SK-N-SH (cell line): ENCODE measurements at regions not wholly inside any gene's neighbourhood (a gene's known extent, or its start where the extent isn't known, plus 50 kb on each side); places are given as distances from the start of the nearest gene placed in this dataset.

Experiments used
- CTCF ChIA-PET: fragments of 300-600, 350-600 bp; formaldehyde crosslinking; extraction: SDS; loops from one replicate; lab custom pipeline; 2021; lab: Yijun Ruan, JAX
- POLR2A ChIA-PET: fragments of 350-600 bp; sonication (Branson Sonifier 250); formaldehyde crosslinking; extraction: SDS; loops from one replicate; lab custom pipeline; 2020; ENCODE audit warnings: antibody characterized with exemption, inconsistent platforms; lab: Yijun Ruan, JAX
- DNase-seq: peaks from one replicate; pipeline ENCODE4 v3.0.0; 2012
- H2AFZ ChIP-seq: fragments of 200-600 bp; sonication (generic); 2 replicates; pipeline ENCODE4 v1.8.1; 2016; ENCODE audit warnings: antibody characterized with exemption, mild to moderate bottlenecking, low read depth
- H3F3A ChIP-seq: fragments of 200-600 bp; sonication (generic); replicated peaks from 2 replicates; pipeline ENCODE3; 2016; ENCODE audit warnings: antibody characterized with exemption, mild to moderate bottlenecking; ENCODE audit not compliant: insufficient read depth
- H3K27ac ChIP-seq, 2 experiments: fragments of 200-500 bp in 1 of 2; fragments of 200-600 bp in 1 of 2; sonication (Bioruptor generic) in 1 of 2; sonication (generic), shearing (Covaris generic) in 1 of 2; 2 replicates each; pipeline versions ENCODE4 v1.5.1 to v1.6.1; 2014 to 2016; ENCODE audit warnings: low read depth in 2 of 2, inconsistent platforms in 1 of 2, low read length in 1 of 2, mild to moderate bottlenecking in 1 of 2, mixed read lengths in 1 of 2
- H3K27me3 ChIP-seq: fragments of 200-600 bp; sonication (generic), shearing (Covaris generic); 2 replicates; pipeline ENCODE4 v1.6.1; 2016; ENCODE audit warnings: mixed run types; ENCODE audit not compliant: insufficient read depth
- H3K36me3 ChIP-seq, 2 experiments: fragments of 200-500 bp in 1 of 2; fragments of 200-600 bp in 1 of 2; sonication (Bioruptor generic) in 1 of 2; sonication (generic) in 1 of 2; replicated peaks in 1 of 2; 2 replicates each; pipeline versions ENCODE3 to v1.5.1; 2014 to 2016; ENCODE audit warnings: low read length in 1 of 2, mild to moderate bottlenecking in 1 of 2; ENCODE audit not compliant: insufficient read depth in 2 of 2, control insufficient read depth in 1 of 2
- H3K4me1 ChIP-seq, 2 experiments: fragments of 200-500 bp in 1 of 2; fragments of 200-600 bp in 1 of 2; sonication (Bioruptor generic) in 1 of 2; sonication (generic), shearing (Covaris generic) in 1 of 2; 2 replicates each; pipeline versions ENCODE4 v1.5.1 to v1.6.1; 2014 to 2016; ENCODE audit warnings: low read depth in 1 of 2, low read length in 1 of 2, mixed run types in 1 of 2; ENCODE audit not compliant: insufficient read depth in 2 of 2, control insufficient read depth in 1 of 2
- H3K4me2 ChIP-seq: fragments of 200-600 bp; sonication (generic), shearing (Covaris generic); 2 replicates; pipeline ENCODE4 v1.6.1; 2017; ENCODE audit warnings: mixed run types
- H3K4me3 ChIP-seq, 2 experiments: fragments of 200-500 bp in 1 of 2; fragments of 200-600 bp in 1 of 2; sonication (Bioruptor generic) in 1 of 2; sonication (generic), shearing (Covaris generic) in 1 of 2; 2 replicates each; pipeline versions ENCODE4 v1.5.1 to v1.8.1; 2014 to 2016; ENCODE audit warnings: low read depth in 2 of 2, inconsistent platforms in 1 of 2, low read length in 1 of 2, mild to moderate bottlenecking in 1 of 2, mixed read lengths in 1 of 2, moderate library complexity in 1 of 2
- H3K79me2 ChIP-seq: fragments of 200-600 bp; sonication (generic); 2 replicates; pipeline ENCODE4 v1.8.1; 2017; ENCODE audit warnings: mild to moderate bottlenecking; ENCODE audit not compliant: insufficient read depth
- H3K9ac ChIP-seq: fragments of 200-600 bp; sonication (generic); 2 replicates; pipeline ENCODE4 v1.6.1; 2017; ENCODE audit warnings: mixed run types
- H3K9me2 ChIP-seq: fragments of 200-600 bp; sonication (generic); 2 replicates; pipeline ENCODE4 v1.6.1; 2017; ENCODE audit warnings: mixed run types
- H3K9me3 ChIP-seq: fragments of 200-600 bp; sonication (generic); 2 replicates; pipeline ENCODE4 v1.6.1; 2017; ENCODE audit warnings: mixed run types, mild to moderate bottlenecking, moderate library complexity
- H4K20me1 ChIP-seq: fragments of 200-600 bp; sonication (generic); 2 replicates; pipeline ENCODE4 v1.6.1; 2017; ENCODE audit warnings: mild to moderate bottlenecking, mixed run types; ENCODE audit not compliant: insufficient read depth
- ELF1 ChIP-seq: IDR thresholded peaks from 2 replicates; pipeline ENCODE4 v1.4.0; 2012
- EZH2phosphoT487 ChIP-seq: fragments of 200-600 bp; sonication (generic); IDR thresholded peaks from 2 replicates; pipeline ENCODE4 v1.6.1; 2017; ENCODE audit warnings: low read depth, mixed run types, mild to moderate bottlenecking, antibody characterized with exemption, moderate library complexity, borderline replicate concordance
- FOXM1 ChIP-seq: IDR thresholded peaks from 2 replicates; pipeline ENCODE4 v1.4.0; 2012; ENCODE audit warnings: low read depth, mild to moderate bottlenecking
- GABPA ChIP-seq: IDR thresholded peaks from 2 replicates; pipeline ENCODE4 v1.4.0; 2012; ENCODE audit warnings: low read depth, mild to moderate bottlenecking
- JUND ChIP-seq: IDR thresholded peaks from 2 replicates; pipeline ENCODE4 v1.4.0; 2012
- MXI1 ChIP-seq: IDR thresholded peaks from 2 replicates; pipeline ENCODE4 v1.6.1; 2012; ENCODE audit warnings: mild to moderate bottlenecking, low read depth, low read length, improper control_type of control experiment
- NFIC ChIP-seq: IDR thresholded peaks from 2 replicates; pipeline ENCODE4 v1.4.0; 2012; ENCODE audit warnings: borderline replicate concordance
- NRF1 ChIP-seq: IDR thresholded peaks from 2 replicates; pipeline ENCODE4 v1.6.1; 2012; ENCODE audit warnings: low read depth, mild to moderate bottlenecking, low read length
- RCOR1 ChIP-seq: fragments of 150-350 bp; IDR thresholded peaks from 2 replicates; pipeline ENCODE4 v1.6.1; 2017; ENCODE audit warnings: antibody characterized with exemption, low read length
- RFX5 ChIP-seq: IDR thresholded peaks from 2 replicates; pipeline ENCODE4 v1.6.1; 2012; ENCODE audit warnings: mild to moderate bottlenecking, improper control_type of control experiment, low read length
- SMC3 ChIP-seq: IDR thresholded peaks from 2 replicates; pipeline ENCODE4 v1.6.1; 2012; ENCODE audit warnings: low read depth, low read length, improper control_type of control experiment
- TAF1 ChIP-seq: IDR thresholded peaks from 2 replicates; pipeline ENCODE4 v1.6.1; 2012; ENCODE audit warnings: low read depth, mild to moderate bottlenecking, low read length, moderate library complexity, borderline replicate concordance
- YY1 ChIP-seq: IDR thresholded peaks from 2 replicates; pipeline ENCODE4 v1.4.0; 2012; ENCODE audit warnings: low read depth, mild to moderate bottlenecking
- WGBS: methylation state at CpG from one replicate; pipeline ENCODE4 v1.1.6; 2017; ENCODE audit warnings: low lambda C conversion rate; 5-methylcytosine and 5-hydroxymethylcytosine counted together
- TF ChIP-seq, protein P1 (sequence below): IDR thresholded peaks from 2 replicates; pipeline ENCODE4 v1.4.0; 2012; ENCODE audit warnings: low read depth
- TF ChIP-seq, protein P2 (sequence below): IDR thresholded peaks from 2 replicates; pipeline ENCODE4; 2012
- TF ChIP-seq, protein P3 (sequence below): IDR thresholded peaks from 2 replicates; pipeline ENCODE4 v1.4.0; 2012; ENCODE audit warnings: low read depth, borderline replicate concordance
- TF ChIP-seq, protein P4 (sequence below): IDR thresholded peaks from 2 replicates; pipeline ENCODE4 v1.6.1; 2012; ENCODE audit warnings: mild to moderate bottlenecking, low read depth, low read length, moderate library complexity

DNA sequence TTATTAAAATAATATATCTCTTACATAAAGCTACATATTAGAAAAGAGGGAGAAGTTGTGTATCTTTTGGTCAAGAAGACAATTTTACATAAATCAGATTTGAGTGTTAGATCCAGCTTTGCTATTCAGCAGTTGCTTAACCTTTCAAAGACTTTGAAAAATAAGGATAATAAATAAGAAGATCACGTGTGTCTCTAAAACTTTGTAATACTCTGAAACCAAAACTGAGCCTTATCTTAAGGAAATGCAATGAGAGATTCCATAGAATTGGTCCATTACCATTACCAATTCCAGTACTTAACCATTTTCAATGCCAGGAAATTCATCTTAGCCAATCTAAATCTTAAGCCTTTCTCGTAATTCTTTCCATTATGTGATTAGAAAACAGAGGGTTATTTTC, 89.2 kb upstream of the COL5A2 start:
- DNase-seq = no peak
- Histone ChIP-seq H3K9me3 (peaks cover 8% of the 10 kb centered on the region; the same call in 1 of the 2 replicates), H3K79me2 (no peaks in the 10 kb centered on the region; the same call in 1 of the 2 replicates), H3K27ac (peak overlapping the region; percentile 87 to 97), H3K9me2 (no peaks in the 10 kb centered on the region), H3K4me3 (no peak overlapping the region), H3K36me3 (peaks cover 0 to 9% of the 10 kb centered on the region in 2 experiments), H3K4me2 (no peak overlapping the region), H3F3A (peaks cover 37% of the 10 kb centered on the region), H3K27me3 (no peaks in the 10 kb centered on the region), H4K20me1 (no peaks in the 10 kb centered on the region), H2AFZ (peak overlapping the region; percentile 49), H3K4me1 (peaks cover 0 to 11% of the 10 kb centered on the region in 2 experiments; a peak in 2 of 4 replicates), H3K9ac (peak overlapping the region; percentile 65; the same call in 1 of the 2 replicates)
- POLR2A ChIA-PET = no interaction called here
- WGBS = 67% methylated on average over 2 of the region's 2 CpGs
- CTCF ChIA-PET = no interaction called here
- TF ChIP-seq, protein P1, sequence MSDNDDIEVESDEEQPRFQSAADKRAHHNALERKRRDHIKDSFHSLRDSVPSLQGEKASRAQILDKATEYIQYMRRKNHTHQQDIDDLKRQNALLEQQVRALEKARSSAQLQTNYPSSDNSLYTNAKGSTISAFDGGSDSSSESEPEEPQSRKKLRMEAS = no peak
- no peak for TF ChIP-seq MXI1
- TF ChIP-seq, protein P2, sequence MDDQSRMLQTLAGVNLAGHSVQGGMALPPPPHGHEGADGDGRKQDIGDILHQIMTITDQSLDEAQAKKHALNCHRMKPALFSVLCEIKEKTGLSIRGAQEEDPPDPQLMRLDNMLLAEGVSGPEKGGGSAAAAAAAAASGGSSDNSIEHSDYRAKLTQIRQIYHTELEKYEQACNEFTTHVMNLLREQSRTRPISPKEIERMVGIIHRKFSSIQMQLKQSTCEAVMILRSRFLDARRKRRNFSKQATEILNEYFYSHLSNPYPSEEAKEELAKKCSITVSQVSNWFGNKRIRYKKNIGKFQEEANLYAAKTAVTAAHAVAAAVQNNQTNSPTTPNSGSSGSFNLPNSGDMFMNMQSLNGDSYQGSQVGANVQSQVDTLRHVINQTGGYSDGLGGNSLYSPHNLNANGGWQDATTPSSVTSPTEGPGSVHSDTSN = no peak
- no peak for TF ChIP-seq NFIC
- no peak for TF ChIP-seq GABPA
- TF ChIP-seq ELF1 = no peak
- no peak for TF ChIP-seq NRF1
- TF ChIP-seq, all 33 proteins: peak for 0

DNA sequence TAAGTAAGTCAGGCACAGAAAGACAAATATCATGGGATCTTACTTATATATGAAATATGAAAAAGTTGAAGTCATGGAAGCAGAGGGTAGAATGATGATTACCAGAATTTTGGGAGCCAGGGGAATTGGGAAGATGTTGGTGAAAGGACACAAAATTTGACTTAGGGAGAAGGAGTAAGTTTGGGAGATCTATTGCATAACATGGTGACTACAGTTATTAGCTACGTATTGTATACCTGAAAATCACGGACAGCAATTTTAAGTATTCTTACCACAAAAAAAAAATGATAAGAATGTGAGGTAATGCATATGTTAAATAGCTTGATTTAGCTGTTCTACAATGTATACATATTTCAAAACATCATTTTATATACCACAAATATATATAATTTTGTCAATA, 94.2 kb upstream of the COL5A2 start:
- peaks cover 0 to 6% of the 10 kb centered on the region in 2 experiments for H3K36me3 ChIP-seq
- no peak overlapping the region for H3K4me3 ChIP-seq
- no peak overlapping the region for H3K4me2 ChIP-seq
- no peak overlapping the region for H2AFZ ChIP-seq
- H3K9me3 ChIP-seq = no peaks in the 10 kb centered on the region
- no peak for DNase-seq
- H3K9ac ChIP-seq = no peak overlapping the region
- no peaks in the 10 kb centered on the region; the same call in 1 of the 2 replicates for H3K79me2 ChIP-seq
- no peaks in the 10 kb centered on the region for H3K9me2 ChIP-seq
- H3F3A ChIP-seq = peaks cover 49% of the 10 kb centered on the region
- H3K27ac ChIP-seq = peak overlapping the region in 1 of 2 experiments; percentile 96; a peak in 1 of 4 replicates
- CTCF ChIA-PET = interaction anchor here (1.6 kb wide), 1 partner anchor 14 kb away, joined by 5 read pairs; no protein-coding TSS in a partner anchor
- TF ChIP-seq TAF1 (no peak), RCOR1 (no peak), JUND (no peak)
- TF ChIP-seq, all 33 proteins: peak for 0
- POLR2A ChIA-PET = no interaction called here
- Histone ChIP-seq H3K4me1 (peaks cover 0 to 13% of the 10 kb centered on the region in 2 experiments; a peak in 2 of 4 replicates), H3K27me3 (no peaks in the 10 kb centered on the region), H4K20me1 (no peaks in the 10 kb centered on the region)
- 38% methylated on average over 2 of the region's 2 CpGs for WGBS

DNA sequence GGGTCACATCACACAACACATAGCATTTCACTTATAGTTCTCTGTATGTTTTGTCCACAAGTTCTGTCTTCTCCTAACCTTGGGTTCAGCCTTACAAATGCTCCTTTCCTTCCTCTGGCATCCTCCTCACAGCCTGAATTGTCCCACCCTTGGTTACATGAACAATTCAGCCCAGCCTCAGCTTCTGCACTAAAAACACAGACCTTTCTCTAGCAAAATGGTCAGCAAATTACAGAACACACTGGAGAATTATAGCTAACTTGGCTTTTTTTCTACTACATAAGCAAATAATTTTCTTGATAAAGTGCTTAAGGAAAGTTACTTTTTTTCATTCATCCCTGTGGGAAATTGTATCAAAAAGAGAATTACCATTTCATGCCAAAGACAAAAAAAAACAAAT, 94.8 kb upstream of the COL5A2 start:
- H3K9me3 ChIP-seq = no peaks in the 10 kb centered on the region
- H3K9me2 ChIP-seq = no peaks in the 10 kb centered on the region
- H4K20me1 ChIP-seq = no peaks in the 10 kb centered on the region
- H3K4me1 ChIP-seq = peaks cover 0 to 11% of the 10 kb centered on the region in 2 experiments; a peak in 2 of 4 replicates
- peak overlapping the region; percentile 33; the same call in 1 of the 2 replicates for H3K9ac ChIP-seq
- H3K27me3 ChIP-seq = no peaks in the 10 kb centered on the region
- H3K4me3 ChIP-seq = no peak overlapping the region
- peak overlapping the region; percentile 69; the same call in 1 of the 2 replicates for H2AFZ ChIP-seq
- POLR2A ChIA-PET = no interaction called here
- H3K27ac ChIP-seq = peak overlapping the region; percentile 47 to 96
- H3K36me3 ChIP-seq = peaks cover 0 to 6% of the 10 kb centered on the region in 2 experiments
- no peak for DNase-seq
- no peaks in the 10 kb centered on the region; the same call in 1 of the 2 replicates for H3K79me2 ChIP-seq
- H3K4me2 ChIP-seq = no peak overlapping the region
- peaks cover 46% of the 10 kb centered on the region for H3F3A ChIP-seq
- CTCF ChIA-PET = interaction anchor here (1.2 to 1.6 kb wide), 3 partner anchors 13 to 131 kb away, joined by 3 to 5 read pairs (median 3); no protein-coding TSS in a partner anchor
- TF ChIP-seq, protein P3, sequence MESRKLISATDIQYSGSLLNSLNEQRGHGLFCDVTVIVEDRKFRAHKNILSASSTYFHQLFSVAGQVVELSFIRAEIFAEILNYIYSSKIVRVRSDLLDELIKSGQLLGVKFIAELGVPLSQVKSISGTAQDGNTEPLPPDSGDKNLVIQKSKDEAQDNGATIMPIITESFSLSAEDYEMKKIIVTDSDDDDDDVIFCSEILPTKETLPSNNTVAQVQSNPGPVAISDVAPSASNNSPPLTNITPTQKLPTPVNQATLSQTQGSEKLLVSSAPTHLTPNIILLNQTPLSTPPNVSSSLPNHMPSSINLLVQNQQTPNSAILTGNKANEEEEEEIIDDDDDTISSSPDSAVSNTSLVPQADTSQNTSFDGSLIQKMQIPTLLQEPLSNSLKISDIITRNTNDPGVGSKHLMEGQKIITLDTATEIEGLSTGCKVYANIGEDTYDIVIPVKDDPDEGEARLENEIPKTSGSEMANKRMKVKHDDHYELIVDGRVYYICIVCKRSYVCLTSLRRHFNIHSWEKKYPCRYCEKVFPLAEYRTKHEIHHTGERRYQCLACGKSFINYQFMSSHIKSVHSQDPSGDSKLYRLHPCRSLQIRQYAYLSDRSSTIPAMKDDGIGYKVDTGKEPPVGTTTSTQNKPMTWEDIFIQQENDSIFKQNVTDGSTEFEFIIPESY = no peak
- TF ChIP-seq EZH2phosphoT487 (no peak), FOXM1 (no peak), SMC3 (no peak), RFX5 (no peak), YY1 (no peak)
- TF ChIP-seq, protein P4, sequence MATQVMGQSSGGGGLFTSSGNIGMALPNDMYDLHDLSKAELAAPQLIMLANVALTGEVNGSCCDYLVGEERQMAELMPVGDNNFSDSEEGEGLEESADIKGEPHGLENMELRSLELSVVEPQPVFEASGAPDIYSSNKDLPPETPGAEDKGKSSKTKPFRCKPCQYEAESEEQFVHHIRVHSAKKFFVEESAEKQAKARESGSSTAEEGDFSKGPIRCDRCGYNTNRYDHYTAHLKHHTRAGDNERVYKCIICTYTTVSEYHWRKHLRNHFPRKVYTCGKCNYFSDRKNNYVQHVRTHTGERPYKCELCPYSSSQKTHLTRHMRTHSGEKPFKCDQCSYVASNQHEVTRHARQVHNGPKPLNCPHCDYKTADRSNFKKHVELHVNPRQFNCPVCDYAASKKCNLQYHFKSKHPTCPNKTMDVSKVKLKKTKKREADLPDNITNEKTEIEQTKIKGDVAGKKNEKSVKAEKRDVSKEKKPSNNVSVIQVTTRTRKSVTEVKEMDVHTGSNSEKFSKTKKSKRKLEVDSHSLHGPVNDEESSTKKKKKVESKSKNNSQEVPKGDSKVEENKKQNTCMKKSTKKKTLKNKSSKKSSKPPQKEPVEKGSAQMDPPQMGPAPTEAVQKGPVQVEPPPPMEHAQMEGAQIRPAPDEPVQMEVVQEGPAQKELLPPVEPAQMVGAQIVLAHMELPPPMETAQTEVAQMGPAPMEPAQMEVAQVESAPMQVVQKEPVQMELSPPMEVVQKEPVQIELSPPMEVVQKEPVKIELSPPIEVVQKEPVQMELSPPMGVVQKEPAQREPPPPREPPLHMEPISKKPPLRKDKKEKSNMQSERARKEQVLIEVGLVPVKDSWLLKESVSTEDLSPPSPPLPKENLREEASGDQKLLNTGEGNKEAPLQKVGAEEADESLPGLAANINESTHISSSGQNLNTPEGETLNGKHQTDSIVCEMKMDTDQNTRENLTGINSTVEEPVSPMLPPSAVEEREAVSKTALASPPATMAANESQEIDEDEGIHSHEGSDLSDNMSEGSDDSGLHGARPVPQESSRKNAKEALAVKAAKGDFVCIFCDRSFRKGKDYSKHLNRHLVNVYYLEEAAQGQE = no peak
